ENCODE measurements at regions not wholly inside any gene's neighbourhood (a gene's known extent, or its start where the extent isn't known, plus 50 kb on each side); places are given as distances from the start of the nearest gene placed in this dataset.
"Not testable (repeated sequence)": the region's sequence is repeated elsewhere in the genome, so short reads cannot be mapped to it uniquely, and the experiment has no call there.

DNA sequence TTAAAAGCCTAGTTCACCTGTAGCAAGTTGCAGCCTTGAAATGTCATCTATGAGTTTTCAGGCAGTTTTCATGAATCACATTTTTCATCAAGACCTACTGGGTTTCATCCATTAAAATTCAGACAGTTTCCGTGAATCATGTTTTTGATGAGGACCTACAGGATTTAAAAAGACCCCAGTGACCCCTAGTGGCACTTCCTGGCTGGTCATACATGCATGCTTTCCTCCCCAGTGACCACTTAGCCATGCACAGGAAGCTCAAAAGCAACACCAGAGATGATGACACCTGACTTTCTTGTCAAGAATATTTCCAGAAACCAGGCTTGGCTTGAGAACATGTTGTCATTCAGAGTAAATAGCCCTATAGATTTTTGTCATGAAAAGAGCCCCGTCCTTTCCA lies 80.1 kb downstream of the CDY2A start:
- not testable (repeated sequence) for TF ChIP-seq POLR2A (IDR thresholded peaks at IDR 0.05)
- TF ChIP-seq, protein P1, sequence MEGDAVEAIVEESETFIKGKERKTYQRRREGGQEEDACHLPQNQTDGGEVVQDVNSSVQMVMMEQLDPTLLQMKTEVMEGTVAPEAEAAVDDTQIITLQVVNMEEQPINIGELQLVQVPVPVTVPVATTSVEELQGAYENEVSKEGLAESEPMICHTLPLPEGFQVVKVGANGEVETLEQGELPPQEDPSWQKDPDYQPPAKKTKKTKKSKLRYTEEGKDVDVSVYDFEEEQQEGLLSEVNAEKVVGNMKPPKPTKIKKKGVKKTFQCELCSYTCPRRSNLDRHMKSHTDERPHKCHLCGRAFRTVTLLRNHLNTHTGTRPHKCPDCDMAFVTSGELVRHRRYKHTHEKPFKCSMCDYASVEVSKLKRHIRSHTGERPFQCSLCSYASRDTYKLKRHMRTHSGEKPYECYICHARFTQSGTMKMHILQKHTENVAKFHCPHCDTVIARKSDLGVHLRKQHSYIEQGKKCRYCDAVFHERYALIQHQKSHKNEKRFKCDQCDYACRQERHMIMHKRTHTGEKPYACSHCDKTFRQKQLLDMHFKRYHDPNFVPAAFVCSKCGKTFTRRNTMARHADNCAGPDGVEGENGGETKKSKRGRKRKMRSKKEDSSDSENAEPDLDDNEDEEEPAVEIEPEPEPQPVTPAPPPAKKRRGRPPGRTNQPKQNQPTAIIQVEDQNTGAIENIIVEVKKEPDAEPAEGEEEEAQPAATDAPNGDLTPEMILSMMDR (IDR thresholded peaks at IDR 0.05): not testable (repeated sequence)

Measured in body of pancreas (tissue), 4 donors.